ENCODE measurements at regions not wholly inside any gene's neighbourhood (a gene's known extent, or its start where the extent isn't known, plus 50 kb on each side); places are given as distances from the start of the nearest gene placed in this dataset.
"Not testable (repeated sequence)": the region's sequence is repeated elsewhere in the genome, so short reads cannot be mapped to it uniquely, and the experiment has no call there.

DNA sequence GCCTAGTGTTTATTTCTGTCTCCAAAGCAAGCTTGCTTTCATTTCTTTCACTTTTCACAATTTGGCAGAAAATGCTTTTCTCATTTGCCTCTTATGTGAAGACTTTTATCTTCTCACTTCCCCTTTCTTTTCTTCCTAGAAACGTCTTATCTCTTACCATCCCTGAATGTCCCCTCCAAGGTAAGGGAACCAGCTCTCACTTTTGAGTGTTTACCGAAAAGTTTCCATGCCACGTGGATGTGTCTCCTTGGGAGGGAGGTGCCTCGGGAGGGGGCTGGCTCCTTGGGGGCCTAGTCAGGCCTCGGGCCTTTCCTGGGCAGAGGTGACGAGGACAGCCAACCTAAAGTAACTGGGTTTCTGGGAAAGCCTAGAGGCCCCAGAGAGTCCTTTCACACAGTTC, 127.4 kb downstream of the CD24 start:
- DNase-seq = peak; percentile 96

DNA sequence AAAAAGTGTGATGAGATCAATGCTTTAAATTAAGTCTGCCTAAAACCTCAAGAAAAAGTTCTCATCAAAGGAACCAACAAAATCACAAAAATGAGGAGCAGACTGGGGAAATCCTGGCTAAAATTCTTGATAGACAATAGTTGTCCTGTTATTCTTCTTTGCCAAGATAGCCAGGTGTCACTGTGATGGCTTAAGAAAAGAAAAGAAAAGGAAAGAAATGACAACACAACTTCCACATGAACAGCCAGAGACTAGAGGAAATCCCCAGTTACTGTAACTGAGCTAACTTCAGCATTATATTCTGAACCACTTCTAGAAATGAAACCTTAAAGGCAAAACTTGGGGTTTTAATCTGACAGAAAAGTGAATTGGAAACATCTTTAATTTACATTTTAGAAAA, 129.6 kb downstream of the CD24 start:
- peak; percentile 22 for DNase-seq

DNA sequence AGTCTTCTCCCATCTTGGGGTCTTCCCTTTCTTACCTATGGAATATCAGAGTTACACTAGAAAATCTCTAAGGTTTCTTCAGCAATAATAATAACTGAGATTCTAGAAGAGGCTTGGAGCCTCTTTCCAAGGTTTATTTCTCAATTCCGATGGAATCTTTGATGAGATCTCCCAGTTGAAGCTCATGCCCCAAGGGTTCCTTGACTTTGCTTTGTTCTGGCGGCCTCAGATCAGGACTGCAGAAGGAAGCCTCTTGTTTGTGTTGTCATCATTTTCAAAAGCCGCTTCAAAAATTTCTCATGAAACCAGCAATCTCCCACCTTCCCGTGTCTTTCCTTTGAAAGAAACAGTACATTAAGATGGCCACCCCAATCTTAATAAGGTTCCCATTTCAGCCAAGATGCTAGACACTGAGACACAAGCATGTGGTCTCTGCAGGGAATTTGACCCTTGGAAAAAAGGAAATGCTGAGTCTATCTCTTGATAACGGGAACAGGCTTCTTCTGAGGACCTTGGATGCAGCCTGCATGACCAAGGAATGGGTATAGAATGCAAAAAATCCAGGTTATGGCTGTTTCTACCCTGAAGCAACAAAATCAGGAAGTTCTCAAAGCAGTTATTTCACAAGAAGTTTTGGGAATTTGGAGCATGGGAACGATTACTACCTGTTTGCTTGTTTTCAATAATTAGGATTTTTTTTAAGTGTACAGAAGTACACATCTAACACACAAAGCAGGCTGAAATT, 141.6 kb downstream of the CD24 start:
- DNase-seq = no peak

DNA sequence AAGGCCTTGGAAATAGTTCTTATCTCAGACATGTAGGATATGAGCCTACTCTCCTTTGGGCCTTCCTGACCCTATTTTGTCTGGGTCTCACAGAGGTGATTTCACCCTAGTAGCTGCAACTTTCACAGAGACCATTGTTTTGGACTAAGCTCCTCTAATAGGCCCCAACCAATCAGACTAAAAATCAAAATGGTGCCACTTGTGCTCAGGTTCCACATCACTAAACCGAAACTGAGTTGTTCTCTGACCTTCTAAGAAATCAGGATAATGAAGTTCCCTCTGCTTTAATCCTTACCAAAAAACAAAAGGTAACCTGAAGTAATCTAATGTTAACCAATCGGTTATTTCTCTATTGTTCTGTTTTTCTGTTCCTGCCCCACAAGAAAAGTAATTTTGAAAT, 143.6 kb downstream of the CD24 start:
- DNase-seq = peak; percentile 29

DNA sequence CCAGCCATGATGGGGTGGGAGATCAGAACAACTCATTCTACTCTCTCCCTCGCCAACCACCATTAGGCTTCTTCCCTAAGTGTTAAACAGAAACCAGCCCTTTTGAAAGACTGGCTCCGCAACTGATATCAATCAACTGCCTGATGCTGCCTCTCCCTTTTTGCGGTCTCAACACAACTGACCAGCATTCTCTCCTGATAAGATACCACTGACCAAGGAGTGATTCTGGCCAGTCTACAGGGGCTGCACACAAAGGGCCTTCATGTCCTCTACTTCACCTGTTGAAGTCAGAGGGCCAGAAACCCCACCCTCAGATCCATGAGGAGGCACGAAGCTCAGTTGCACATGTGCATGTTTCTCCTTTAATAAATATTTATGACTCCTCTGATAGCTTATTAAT, 145.1 kb downstream of the CD24 start:
- peak; percentile 92 for DNase-seq

DNA sequence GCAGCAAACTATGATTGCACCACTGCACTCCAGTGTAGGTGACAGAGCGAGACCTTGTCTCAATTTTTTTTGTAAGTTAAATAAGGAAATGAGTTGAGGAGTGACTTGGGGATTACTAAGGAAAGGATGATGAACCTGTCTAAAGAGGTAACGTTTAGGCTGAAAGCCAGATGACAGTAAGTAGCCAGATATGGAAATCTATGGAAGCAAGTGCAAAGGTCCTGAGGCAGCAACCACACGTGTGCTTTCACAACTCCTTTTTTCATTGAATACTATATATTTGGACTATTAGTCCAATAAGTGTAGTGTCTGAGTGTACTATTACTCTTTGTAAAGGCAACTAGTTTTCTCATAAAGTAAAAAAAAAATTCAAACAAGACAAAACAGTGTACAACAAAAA, 147.4 kb downstream of the CD24 start:
- no peak for DNase-seq

DNA sequence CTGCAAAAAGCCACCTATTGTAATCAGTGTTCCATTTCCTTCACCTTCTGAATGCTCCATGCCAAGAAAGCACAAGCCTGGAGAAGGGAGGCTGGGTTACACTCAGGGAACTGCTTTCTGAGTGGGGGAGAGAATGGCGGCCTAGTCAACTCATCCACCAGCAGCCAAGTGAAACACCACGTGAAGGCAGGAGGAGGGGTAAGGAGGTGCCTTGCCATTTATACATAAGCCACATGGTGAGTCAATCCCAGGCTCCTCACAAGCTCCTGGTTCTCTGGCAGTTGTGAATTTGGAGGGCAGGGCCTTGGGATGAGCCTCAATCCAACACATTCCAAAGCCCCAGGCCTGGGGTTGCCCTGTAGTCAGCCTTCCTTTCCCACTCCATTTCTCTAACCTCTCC, 149.4 kb downstream of the CD24 start:
- DNase-seq = no peak

DNA sequence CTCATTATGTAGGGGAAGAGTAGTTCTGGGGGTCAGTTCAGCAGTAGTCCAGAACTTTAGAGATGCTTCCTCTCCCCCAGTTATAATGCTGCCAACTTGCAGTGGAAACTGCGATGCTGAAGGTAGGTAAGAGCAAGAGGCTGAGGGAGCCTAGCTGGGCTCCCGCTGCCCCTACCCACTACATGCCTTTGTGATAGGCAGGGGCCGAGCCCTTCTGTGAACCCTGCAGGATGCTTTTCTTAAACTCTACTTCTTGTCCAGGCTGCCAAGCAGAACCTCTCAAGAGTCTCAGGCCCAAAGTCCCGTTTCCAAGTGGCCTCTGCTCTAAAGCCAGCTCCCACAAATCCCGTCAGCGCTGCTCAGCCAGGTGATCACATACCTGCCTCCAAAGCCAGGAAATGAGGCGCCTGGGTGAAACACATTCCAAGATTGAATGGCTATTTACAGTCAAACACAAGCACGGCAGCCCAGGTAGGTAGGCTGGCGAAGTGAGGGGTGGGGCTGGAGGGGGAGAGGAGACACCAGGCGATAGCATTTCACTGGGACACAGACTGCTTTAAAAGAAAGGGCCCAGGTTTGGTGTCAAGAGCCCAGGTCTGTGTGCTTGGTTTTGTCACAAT, 150.7 kb downstream of the CD24 start:
- no peak for DNase-seq

DNA sequence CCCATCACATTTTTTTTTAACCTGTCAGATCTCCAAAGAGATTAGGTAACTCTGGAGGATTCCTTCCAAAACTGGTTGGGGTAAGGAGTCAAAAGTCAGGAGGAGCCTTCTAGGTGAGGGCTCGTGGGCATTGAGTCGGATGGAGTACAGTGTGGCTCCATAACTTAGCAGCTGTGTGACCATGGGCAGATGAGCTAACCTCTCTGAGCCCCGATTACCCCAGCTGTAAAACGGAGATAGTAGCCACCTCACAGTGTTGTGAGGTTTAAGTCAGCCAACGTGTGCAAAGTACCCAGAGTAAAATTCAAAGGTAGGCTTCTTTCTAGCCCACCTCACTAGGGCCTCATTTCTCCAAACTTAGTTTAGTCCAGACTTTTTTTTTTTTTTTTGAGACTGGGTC, 151.5 kb downstream of the CD24 start:
- no peak for DNase-seq

DNA sequence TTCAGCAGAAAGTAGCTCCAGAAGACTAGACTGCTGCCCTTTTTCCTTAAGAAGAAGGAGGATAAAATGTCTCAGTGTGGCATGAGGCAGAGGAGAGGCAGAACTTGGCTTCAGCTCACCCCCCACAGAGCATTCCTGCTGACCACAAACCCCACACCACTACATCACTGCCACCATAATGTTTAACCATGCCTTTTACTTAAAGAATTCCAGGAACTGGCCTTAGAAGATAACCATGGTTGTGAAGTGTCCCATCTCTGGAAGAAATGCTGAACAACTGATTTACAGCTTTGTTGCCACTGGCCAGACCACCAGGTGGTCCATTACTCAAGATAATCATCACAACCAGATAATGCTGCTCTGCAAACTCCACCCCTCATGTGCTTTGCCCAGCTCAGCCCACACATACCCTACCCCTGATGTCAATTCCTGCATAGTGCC, 154.1 kb downstream of the CD24 start:
- DNase-seq = peak; percentile 89

DNA sequence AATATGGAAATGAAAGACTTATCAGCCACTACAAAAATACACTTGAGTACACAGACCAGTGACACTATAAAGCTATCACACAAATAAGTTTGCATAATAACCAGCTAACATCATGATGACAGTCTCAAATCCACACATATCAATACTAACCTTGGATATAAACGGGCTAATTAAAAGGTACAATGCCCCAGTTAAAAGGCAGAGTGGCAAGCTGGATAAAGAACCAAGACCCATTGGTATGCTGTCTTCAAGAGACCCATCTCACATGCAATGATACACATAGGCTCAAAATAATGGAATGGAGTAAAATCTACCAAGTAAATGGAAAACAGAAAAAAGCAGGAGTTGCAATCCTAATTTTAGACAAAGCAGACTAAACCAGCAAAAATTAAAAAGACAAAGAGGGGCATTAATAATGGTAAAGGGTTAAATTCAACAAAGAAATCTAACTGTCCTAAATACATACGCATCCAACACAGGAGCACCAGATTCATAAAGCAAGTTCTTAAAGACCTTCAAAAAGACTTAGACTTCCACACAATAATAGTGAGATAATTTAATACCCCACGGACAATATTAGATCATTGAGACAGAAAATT, 163.3 kb downstream of the CD24 start:
- no peak for DNase-seq

DNA sequence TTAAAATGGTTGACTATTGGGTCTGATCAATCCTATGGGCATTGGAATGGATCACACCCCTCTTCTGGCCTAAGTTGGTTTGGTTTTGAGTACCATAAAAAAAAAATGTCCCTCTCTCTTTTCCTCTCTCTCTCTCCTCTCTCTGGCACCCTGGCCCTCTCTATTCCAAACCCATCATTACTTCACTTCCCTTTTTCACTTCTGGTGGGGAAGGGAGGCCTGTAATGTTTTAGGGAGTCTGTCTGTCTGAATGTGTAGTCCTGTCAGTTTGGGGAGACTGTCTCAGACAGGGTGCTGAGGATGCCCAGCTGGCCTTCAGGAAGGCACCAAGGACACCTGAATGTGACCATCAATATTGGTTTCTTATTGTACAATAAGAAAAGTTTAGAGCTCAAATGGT, 165.8 kb downstream of the CD24 start:
- DNase-seq = no peak

DNA sequence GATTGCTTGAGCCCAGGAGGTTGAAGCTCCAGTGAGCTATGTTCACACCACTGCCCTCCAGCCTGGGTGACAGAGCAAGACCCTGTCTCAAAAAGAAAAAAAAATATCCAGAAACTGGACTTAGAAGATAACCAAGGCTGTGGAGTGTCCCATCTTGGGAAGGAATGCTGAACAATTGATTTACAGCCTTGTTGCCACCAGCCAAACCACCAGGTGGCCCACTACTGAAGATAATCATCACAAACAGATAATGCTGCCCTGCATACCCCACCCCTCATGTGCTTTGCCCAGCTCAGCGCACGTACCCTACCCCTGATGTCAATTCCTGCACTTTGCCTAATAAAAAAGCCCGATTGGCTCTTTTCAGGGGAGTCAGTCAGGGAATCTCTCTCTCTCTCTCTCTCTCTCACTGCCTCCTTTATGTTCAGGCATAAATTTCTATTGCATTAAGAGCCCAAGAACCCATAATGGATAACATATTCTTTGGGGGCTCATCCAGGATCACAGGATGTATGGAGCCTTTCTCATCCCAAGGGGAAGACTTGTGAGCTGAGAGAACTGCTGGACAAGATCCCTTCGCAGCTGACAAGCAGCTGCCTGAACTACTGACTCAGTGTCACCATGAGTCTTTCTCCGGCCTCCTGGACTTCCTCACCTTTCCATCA, 166.4 kb downstream of the CD24 start:
- DNase-seq = no peak

DNA sequence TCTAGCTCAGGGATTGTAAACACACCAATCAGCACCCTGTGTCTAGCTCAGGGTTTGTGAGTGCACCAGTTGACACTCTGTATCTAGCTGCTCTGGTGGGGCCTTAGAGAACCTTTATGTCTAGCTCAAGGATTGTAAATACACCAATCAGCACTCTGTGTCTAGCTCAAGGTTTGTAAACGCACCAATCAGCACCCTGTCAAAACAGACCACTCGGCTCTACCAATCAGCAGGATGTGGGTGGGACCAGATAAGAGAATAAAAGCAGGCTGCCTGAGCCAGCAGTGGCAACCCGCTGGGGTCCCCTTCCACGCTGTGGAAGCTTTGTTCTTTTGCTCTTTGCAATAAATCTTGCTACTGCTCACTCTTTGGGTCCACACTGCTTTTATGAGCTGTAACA, 168.3 kb downstream of the CD24 start:
- not testable (repeated sequence) for DNase-seq

DNA sequence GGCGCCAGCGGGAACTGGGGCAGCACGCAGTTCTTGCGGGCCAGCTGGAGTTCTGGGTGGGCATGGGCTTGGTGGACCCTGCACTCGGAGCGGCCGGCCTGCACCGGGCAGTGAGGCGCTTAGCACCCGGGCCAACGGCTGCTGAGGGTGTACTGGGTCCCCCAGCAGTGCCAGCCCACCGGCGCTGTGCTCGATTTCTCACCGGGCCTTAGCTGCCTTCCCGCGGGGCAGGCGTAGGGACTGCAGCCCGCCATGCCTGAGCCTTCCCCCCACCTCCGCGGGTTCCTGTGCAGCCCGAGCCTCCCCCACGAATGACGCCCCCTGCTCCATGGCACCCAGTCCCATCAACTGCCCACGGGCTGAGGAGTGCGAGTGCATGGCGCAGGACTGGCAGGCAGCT, 168.8 kb downstream of the CD24 start:
- no peak for DNase-seq

DNA sequence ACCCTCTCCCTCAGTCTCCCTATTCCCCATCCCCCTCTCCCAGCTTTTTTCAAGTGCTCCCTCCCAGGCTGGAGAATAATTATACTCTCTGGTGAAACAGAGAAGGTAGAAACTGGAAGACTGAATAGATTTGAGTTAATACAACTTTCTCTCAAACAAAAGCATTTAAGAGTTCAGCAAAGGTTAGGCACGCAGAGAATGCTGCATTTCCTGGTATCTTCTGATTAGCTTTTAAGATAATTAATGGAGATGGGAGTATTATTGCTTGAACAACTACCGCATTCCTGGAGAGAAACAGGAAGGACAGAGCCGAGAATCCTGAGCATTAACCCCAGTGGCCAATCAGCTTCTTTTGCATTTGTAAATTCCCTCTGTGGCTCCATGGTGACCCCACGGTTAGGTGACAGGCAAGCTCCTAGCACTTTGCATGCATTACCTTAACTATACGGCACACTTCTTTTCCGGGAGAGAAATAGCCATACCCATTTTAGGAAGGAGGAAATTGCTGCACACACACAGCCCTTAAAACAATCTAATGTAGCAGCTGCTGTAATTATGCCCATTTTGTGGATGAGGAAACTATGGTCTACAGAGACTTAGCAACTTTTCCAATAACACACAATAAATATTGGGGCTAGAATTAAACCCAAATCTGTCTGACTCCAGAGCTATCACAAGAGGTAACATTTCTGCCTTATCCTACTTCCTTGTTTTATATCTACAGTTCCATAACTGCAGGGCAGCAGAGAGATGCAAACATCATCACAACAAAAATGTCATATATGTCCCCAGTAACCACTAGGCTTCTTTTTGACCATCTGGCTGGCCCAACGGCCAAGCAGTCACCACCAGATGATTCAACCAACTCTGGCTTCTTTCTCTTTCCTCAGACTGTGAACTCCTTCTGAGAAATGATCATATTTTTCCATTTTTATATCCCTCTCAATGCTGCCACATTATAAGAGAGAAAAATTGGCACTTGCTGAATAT, 169.9 kb downstream of the CD24 start:
- peak; percentile 68 for DNase-seq

DNA sequence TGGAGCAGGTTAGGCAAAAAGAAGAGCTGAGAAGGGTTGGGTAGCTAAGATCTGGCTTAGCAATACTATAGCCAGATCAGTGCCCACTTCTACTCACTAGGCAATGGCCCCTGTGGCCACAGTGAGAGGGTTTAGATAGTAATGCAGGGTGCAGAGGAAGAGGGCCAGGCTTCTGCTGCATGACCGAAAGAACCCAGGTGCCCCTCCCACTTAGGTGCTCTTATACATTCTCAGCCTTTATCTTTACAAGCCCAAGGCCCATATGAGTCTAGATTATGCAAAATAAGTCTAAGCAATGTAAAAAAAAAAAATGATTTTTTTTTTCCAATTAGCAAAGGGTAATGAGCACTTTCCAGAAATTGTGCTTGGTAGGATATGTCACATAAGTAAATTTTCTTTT, 171.3 kb downstream of the CD24 start:
- no peak for DNase-seq

DNA sequence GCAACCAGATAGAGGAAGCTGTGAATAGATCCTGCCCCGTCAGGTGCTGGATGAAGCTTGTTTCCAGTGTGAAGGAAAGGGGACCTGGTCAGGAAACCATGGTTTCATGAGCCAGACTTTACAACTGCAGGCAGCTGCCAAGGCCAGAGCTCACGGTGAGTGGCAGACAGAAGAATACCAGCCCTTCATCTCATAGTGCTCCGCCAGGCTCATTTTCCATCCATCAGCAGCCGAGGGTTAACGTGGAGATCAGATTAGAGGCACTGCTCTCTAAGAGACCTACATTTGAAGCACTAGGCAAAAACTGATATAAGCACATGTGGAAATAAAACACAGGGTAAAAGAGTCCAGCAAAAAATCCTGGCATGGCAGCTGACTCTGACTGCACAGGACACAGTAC, 172.4 kb downstream of the CD24 start:
- DNase-seq = no peak

DNA sequence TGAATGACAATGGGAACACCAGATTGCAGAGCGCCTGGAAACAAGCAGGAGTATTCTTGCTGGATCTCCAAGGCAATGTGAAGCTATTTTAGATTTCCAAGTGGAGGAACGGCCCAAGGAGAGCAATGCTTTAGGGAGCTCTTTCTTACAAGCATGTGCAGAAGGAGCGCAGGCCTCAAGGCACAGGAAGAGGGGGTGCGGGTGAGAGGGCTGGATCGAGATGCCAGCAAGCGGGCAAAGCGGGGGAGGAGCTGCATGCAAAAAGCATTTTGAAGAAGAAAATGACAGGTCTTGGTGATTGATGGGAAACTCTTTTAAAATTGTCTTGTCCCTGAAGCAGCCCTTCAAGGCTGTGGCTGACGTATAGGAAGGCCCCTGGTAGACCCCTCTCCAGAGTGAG, 171.9 kb downstream of the QRSL1 start:
- DNase-seq = no peak

DNA sequence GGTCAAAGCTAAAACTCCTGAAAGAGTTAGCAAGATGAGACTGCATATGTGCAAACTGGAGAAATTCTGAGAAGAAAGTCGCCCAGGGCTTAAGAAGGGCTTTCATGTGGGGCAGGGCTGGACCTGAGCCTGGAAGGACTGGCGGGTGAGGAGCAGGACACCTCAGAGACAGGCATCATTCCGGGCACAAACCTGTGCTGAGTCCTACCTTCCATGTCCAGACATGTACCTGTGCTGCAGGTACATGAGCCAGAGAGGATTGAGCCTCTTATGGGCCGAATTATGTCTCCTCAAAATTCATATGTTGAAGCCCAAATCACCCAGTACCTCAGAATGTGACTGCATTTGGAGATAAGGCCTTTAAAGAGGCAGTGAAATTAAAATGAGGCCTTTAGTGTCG, 171.0 kb downstream of the QRSL1 start:
- DNase-seq = peak; percentile 27

DNA sequence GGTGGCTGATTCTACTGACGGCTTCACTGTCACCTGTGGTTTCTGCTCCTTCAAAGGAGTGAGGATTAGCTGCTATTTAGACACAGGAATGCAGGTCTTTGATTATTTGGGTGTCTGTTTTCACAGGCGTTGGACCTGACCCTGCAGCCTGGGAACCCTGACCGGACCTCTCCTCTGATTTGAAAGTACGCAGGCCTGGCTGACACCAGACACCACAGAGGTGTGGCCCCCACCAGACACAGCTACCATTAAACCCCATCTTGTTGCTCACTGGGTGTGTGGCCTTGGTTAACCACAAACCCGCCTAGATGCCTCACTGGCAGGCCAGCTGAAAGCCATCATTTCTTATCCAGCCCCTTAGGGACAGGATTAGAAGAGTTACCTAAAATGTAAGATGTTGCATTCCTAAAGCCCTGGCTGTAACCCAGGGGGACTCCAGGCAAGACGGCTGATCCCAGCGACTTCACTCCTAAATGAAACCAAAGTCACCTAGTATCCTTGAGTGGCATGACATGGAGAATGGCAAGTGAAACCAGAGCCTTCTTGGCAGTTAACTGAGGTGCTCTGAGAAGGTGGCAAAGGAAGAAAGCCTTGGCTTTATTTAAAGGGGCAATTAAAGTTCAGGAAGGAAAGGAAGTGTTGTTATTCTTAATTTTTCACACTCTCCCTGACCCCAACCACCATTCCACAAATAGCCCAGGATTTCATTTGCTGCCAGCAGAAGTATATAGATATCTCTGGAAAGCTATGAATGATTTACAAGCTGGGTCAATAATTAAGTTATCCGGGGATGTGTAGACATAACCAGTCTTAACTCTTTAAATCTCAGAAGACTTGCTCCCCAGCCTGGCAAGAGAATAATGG, 169.9 kb downstream of the QRSL1 start:
- peak; percentile 87 for DNase-seq

DNA sequence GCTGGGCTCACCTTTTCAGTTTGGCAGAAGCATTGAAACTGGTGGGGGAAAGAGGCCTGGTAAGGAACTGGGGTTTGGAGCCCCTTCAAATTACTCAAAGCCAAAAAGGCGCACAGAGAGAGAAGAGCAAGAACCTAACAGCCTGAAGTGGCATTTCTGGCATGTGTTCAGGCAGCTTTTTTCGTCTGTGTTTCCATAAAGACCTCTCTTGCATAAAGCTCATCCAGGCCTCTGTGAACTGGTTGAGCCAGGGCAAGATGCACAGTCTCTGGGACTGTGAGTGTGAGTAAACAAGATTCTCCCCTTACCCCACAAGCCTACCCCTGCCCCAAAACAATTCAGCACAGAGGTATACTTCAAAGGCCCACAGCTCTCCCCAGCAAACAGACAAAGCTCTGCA, 167.8 kb downstream of the QRSL1 start:
- DNase-seq = no peak
